GM12878 (cell line): ENCODE measurements at regions not wholly inside any gene's neighbourhood (a gene's known extent, or its start where the extent isn't known, plus 50 kb on each side); places are given as distances from the start of the nearest gene placed in this dataset.

Experiments
- ATAC-seq: fragments of 200-7000 bp; cut with Tn5 transposase; 3 replicates; pipeline ENCODE4 v1.9.1; 2020; ENCODE audit warnings: mild to moderate bottlenecking, moderate library complexity
- BruUV-seq: library from RNA; stranded (reverse); fragments of 400-500 nt; replicated peaks from 2 replicates; lab custom pipeline; 2021; lab: Mats Ljungman, UMichigan
- CTCF ChIA-PET: fragments of 300-600 bp; sonication (Branson Sonifier 250); formaldehyde crosslinking; extraction: SDS; loops from one replicate; lab custom pipeline; 2021; ENCODE audit warnings: inconsistent platforms; lab: Yijun Ruan, JAX
- POLR2A ChIA-PET: fragments of 350-600 bp; formaldehyde crosslinking; extraction: SDS; loops from one replicate; lab custom pipeline; 2021; ENCODE audit warnings: inconsistent platforms; lab: Charles Lee
- RAD21 ChIA-PET: fragments of 300-600 bp; sonication (Branson Sonifier 250); formaldehyde crosslinking; loops from one replicate; lab custom pipeline; 2023; ENCODE audit warnings: antibody characterized with exemption; ENCODE audit not compliant: unreplicated experiment; lab: Charles Lee
- SMC1A ChIA-PET: fragments of 300-600 bp; sonication (Branson Sonifier 250); formaldehyde crosslinking; loops from one replicate; lab custom pipeline; 2023; ENCODE audit not compliant: unreplicated experiment, uncharacterized antibody; lab: Charles Lee
- DNase-seq: peaks from one replicate; pipeline ENCODE4 v3.0.0-alpha.2; 2011; ENCODE audit warnings: low read depth, low spot score
- FAIRE-seq: peaks from 3 replicates; lab custom pipeline; 2011; peaks lifted over from hg19 to GRCh38; lab: Jason Lieb, UNC
- H2AFZ ChIP-seq: 2 replicates; pipeline ENCODE4 v1.6.0; 2011; ENCODE audit warnings: low read depth, low read length, control low read depth; ENCODE audit not compliant: control insufficient read depth
- H3K27ac ChIP-seq: 2 replicates; pipeline ENCODE4 v1.5.1; 2011; ENCODE audit warnings: control low read depth; ENCODE audit not compliant: control insufficient read depth, insufficient read depth
- H3K27me3 ChIP-seq, 2 experiments: replicated peaks in 1 of 2; 2 replicates each; pipeline versions ENCODE4 v1.6.0 to v1.6.1; 2011; ENCODE audit warnings: low read length in 1 of 2; ENCODE audit not compliant: control insufficient read depth in 2 of 2, insufficient read depth in 2 of 2
- H3K36me3 ChIP-seq, 2 experiments: 2 replicates each; pipeline ENCODE4 v1.5.1; 2011; ENCODE audit warnings: low read length in 1 of 2; ENCODE audit not compliant: control insufficient read depth in 2 of 2, insufficient read depth in 2 of 2
- H3K4me1 ChIP-seq: 2 replicates; pipeline ENCODE4 v1.6.1; 2011; ENCODE audit warnings: mild to moderate bottlenecking, low read length, moderate library complexity, mixed read lengths; ENCODE audit not compliant: control insufficient read depth, insufficient read depth
- H3K4me2 ChIP-seq: 2 replicates; pipeline ENCODE4 v1.6.0; 2011; ENCODE audit warnings: control low read depth; ENCODE audit not compliant: control insufficient read depth, insufficient read depth
- H3K4me3 ChIP-seq: fragments of 200-600 bp; sonication (generic); 2 replicates; pipeline ENCODE4 v1.5.1; 2016
- H3K79me2 ChIP-seq: 2 replicates; pipeline ENCODE4 v1.6.0; 2011; ENCODE audit warnings: low read length; ENCODE audit not compliant: control insufficient read depth, insufficient read depth
- H3K9ac ChIP-seq: 2 replicates; pipeline ENCODE4 v1.8.0; 2011; ENCODE audit warnings: low read length, control low read depth, mixed read lengths; ENCODE audit not compliant: control insufficient read depth, insufficient read depth
- H3K9me3 ChIP-seq: replicated peaks from 3 replicates; pipeline ENCODE4 v1.5.1; 2011; ENCODE audit warnings: mild to moderate bottlenecking, low read length; ENCODE audit not compliant: control insufficient read depth, insufficient read depth
- H4K20me1 ChIP-seq: 2 replicates; pipeline ENCODE4 v1.6.0; 2011; ENCODE audit not compliant: control insufficient read depth, insufficient read depth
- SMARCA5 ChIP-seq: fragments of 450-650 bp; IDR thresholded peaks from 2 replicates; pipeline ENCODE4 v1.6.1; 2017; ENCODE audit warnings: mild to moderate bottlenecking
- ZNF274 ChIP-seq: IDR thresholded peaks from one replicate; pipeline ENCODE4 v1.8.0; 2011; ENCODE audit not compliant: insufficient read length, insufficient read depth
- ZNF687 ChIP-seq: fragments of 450-650 bp; IDR thresholded peaks from 2 replicates; pipeline ENCODE4 v1.6.1; 2017; ENCODE audit warnings: mild to moderate bottlenecking, moderate library complexity
- WGBS: methylation state at CpG from one replicate; pipeline ENCODE4 v1.1.6; 2016; ENCODE audit warnings: low lambda C conversion rate; ENCODE audit not compliant: insufficient replicate concordance, insufficient coverage; ENCODE audit errors: missing lambda C conversion rate; 5-methylcytosine and 5-hydroxymethylcytosine counted together
- in situ Hi-C: fragments of 300-500 bp; cut with MboI; formaldehyde crosslinking; loops from 9 replicates; pipeline ENCODE4 v1.14.3; 2018; ENCODE audit warnings: mixed read lengths
- intact Hi-C: fragments of 100-400 bp; cut with micrococcal nuclease; formaldehyde crosslinking; loops from one replicate; pipeline ENCODE4 v1.14.2; 2022; ENCODE audit not compliant: unreplicated experiment

GRCh38 chr17:77306048-77306789, 165.4 kb downstream of the SEC14L1 start:
- RAD21 ChIA-PET: no interaction called here
- no peak for FAIRE-seq
- SMC1A ChIA-PET: no interaction called here
- Histone ChIP-seq H3K36me3 (no peaks in the 10 kb centered on the region; a peak in 1 of 4 replicates), H3K4me3 (no peak overlapping the region), H3K27ac (no peak overlapping the region), H4K20me1 (no peaks in the 10 kb centered on the region), H3K4me2 (no peak overlapping the region), H3K79me2 (no peaks in the 10 kb centered on the region), H3K27me3 (no peaks in the 10 kb centered on the region), H3K9ac (no peak overlapping the region)
- CTCF ChIA-PET: no interaction called here
- POLR2A ChIA-PET: no interaction called here
- in situ Hi-C loops (no loop called here), intact Hi-C loops (no loop called here)
- no peak for ATAC-seq
- no TSS peak for BruUV-seq
- no peak for TF ChIP-seq ZNF687
- no peak for TF ChIP-seq SMARCA5
- no peak for TF ChIP-seq ZNF274
- TF ChIP-seq, all 136 proteins: peak for 0
- DNase-seq: no peak
- Histone ChIP-seq H3K4me1 (no peaks in the 10 kb centered on the region), H3K9me3 (no peaks in the 10 kb centered on the region), H2AFZ (no peak overlapping the region)
- 86% methylated on average over 13 of the region's 13 CpGs for WGBS
